ENCODE measurements at regions not wholly inside any gene's neighbourhood (a gene's known extent, or its start where the extent isn't known, plus 50 kb on each side); places are given as distances from the start of the nearest gene placed in this dataset.
"Not testable (repeated sequence)": the region's sequence is repeated elsewhere in the genome, so short reads cannot be mapped to it uniquely, and the experiment has no call there.

- DNase-seq (ENCODE audit: low read depth), result not testable (repeated sequence)
These were observed 85.9 kb upstream of the GRAMD1B start for GRCh38 chr11:123344188-123344587.

- DNase-seq (ENCODE audit: low read depth), result no peak
These were observed 90.9 kb upstream of the GRAMD1B start for GRCh38 chr11:123338997-123339752.

DNA sequence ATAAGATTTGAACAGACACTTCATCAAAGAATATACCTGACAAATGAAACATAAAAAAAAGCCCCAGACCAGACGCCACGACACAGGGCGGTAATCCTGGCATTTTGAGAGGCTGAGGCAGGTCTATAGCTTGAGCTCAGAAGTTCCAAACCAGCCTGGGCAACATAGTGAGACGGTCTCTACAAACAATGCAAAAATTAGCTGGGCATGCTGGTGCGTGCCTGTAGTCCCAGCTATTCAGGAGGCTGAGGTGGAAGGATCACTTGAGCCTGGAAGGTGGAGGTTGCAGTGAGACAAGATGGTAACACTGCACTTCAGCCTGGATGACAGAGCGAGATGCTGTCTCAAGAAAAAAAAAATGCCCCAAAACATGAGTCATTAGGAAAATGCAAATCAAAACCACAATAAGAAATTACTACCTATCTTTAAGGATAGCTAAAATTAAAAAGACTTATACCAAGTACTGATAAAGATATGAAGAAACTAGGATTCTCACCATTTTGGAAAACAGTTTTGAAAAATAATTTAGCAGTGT lies 91.7 kb upstream of the GRAMD1B start:
- DNase-seq (ENCODE audit: low read depth), result no peak

DNA sequence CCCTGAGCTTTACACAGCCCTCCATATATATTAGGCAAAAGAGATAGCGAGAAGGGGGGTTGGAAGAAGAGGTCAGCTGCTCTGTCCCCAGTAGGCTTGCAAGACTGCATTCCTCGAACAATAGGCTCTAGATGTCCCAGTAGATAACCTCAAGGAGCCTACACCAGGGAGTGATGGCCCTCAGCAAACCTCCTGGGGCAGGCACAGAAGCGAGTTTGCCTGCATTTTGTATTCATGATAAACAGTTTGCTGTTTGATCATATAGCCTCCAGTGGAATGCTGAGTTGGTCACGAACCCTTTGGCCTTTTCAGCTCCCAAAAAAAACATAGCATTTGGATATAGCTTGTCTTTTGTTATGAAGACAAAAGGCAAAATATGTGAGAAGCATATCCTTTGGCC lies 95.1 kb upstream of the GRAMD1B start:
- no peak for DNase-seq (ENCODE audit: low read depth)

GRCh38 chr11:123332577-123332976 lies 97.5 kb upstream of the GRAMD1B start:
- not testable (repeated sequence) for DNase-seq (ENCODE audit: low read depth)

DNA sequence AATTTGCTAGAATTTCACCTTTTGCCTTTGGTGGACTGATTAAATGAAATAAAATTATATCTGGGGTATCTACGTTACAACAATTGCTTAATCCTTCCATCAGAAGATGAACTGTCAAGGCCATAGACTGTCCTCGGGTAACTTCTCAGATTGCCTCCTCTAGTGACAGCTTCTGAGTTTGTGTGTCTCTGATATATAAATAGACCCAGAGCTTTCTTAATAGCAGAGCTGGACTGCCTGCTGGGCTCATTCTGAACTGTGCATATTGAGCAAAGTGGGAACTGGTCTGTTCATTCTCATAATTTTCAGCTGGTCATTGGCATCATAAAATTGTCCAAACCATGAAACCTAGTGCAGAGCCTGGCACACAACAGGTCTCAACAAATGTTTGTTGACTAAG lies 99.1 kb upstream of the GRAMD1B start:
- no peak for DNase-seq (ENCODE audit: low read depth)

DNA sequence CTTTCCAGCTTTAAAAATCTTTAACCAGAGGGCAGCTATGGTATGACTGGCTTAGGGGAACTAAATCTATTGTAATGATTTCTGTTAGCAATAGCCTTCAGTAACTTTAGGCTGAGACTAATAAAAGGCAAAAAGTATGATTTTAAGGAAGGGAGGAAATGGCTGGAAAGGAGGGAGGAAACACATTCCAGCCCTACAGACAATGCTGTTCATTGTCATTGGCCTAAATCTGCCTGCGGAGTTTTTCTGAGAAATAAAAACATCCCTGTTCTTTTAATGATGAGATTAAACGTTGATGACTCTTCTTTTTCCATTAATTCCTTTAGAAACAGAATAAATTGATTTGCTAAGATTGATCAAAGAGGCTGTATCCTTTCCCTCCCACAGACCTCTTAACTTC lies 99.6 kb upstream of the GRAMD1B start:
- DNase-seq (ENCODE audit: low read depth), result no peak

GRCh38 chr11:123330071-123330470 lies 100.0 kb upstream of the GRAMD1B start:
- no peak for DNase-seq (ENCODE audit: low read depth)

GRCh38 chr11:123328281-123328867 lies 101.7 kb upstream of the GRAMD1B start:
- DNase-seq (ENCODE audit: low read depth), result no peak

DNA sequence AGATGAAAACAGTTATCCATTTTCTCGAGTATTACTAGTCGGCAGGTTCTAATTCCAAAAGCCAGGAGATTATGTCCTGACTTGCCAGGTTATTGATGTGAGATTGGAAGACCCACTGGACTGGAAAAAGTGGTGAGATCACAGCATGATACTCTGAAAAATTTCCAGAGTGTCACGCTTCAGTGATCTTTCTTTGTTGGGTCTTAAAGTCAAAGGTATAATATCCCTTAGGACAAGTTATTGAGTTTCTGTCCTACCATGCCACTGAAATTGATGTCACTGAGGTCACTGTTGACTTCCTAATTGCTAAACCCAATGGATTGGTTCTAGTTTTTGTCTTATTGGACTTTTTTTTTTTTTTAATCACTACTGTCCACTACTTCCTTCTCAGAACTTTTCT lies 104.5 kb upstream of the GRAMD1B start:
- no peak for DNase-seq (ENCODE audit: low read depth)

DNA sequence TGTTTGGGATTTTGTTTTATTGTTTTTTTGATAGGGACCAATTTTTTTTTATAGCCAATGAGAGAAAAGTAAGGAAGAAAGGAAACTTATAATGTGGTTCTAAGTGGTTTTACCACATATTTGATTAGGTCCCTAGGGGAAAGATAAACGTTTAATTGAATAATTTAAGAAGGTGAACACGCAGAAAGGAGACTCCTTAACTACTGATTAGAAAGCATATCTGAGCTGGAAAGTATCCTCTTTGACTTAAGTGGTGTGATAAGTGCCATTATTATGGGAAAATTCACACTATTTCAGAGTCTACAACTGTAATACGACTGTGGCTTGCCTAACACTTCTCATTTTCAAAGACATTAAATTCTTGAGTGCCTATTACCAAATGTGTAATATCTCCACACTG lies 106.5 kb upstream of the GRAMD1B start:
- no peak for DNase-seq (ENCODE audit: low read depth)

- DNase-seq (ENCODE audit: low read depth), result no peak
These were observed 108.4 kb upstream of the GRAMD1B start for GRCh38 chr11:123321636-123322035.

GRCh38 chr11:123318623-123319022 lies 111.4 kb upstream of the GRAMD1B start:
- DNase-seq (ENCODE audit: low read depth), result no peak

DNA sequence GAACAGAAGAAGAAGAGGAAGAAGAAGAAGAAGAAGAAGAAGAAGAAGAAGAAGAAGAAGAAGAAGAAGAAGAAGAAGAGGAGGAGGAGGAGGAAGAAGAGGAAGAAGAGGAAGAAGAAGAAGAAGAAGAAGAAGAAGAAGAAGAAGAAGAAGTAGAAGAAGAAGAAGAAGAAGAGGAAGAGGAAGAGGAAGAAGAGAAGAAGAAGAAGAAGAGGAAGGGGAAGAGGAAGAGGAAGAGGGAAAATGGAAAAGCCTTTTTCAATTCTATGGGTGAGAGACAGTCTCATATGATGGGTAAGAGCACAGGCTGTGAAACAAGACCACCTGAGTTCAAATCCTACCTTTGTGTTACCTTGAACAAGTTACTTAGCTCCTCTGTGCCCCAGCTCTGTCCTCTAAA lies 111.9 kb upstream of the GRAMD1B start:
- not testable (repeated sequence) for DNase-seq (ENCODE audit: low read depth)

DNA sequence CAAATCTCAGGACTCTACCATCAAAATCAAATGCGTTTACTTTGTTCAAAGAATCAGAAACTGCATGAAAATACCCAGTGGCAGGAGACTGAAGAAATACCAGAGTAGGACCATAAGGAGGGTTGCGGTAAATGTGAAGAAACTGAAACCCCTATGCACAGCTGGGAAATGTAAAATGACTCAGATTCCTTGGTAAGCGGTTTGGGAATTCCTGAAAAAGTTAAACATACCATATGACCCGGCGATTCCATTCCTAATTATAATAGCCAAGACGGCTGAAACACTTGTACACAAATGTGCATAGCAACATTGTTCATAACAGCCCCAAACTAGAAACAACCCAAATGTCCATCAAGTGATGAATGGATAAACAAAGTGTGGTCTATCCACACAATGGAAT lies 114.1 kb upstream of the GRAMD1B start:
- DNase-seq (ENCODE audit: low read depth), result no peak

DNA sequence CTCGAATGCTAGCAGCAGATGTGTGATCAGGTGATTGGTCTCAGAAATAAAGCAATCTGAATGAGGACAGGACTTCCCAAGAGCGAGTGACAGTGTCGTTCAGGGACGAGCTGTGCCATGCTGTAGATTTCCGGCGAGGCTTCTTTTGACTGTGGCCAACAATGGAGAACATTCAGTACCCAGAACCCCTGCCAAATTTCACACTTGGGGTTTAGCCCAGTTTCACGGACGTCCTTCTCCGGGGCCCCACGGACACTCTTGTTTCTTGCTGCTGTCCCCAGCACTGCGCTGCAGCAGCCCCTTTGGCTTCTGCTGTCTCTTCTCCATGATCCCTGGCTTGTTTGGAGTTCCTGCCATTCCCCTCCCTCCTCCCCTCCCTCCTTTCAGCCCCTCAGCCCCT lies 115.1 kb upstream of the GRAMD1B start:
- no peak for DNase-seq (ENCODE audit: low read depth)

DNA sequence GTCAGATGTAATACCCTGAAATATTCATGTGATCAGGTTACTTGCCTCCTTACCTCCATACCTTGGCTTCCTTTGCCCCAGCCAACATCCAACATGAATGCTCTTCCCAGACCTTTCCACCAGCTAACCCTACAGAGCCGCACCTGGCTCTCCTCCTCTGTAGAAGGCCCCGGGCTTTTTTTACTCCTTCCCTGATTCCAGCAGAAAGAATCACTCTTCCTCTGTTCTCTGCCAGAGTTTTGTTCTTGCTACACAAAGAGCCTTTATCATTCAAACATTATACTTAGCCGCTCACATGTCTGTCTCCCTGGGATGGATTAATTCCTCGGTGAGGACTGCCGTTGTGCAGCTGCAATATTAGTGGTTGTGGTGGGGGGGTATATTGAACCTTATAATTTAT lies 116.8 kb upstream of the GRAMD1B start:
- DNase-seq (ENCODE audit: low read depth), result no peak

DNA sequence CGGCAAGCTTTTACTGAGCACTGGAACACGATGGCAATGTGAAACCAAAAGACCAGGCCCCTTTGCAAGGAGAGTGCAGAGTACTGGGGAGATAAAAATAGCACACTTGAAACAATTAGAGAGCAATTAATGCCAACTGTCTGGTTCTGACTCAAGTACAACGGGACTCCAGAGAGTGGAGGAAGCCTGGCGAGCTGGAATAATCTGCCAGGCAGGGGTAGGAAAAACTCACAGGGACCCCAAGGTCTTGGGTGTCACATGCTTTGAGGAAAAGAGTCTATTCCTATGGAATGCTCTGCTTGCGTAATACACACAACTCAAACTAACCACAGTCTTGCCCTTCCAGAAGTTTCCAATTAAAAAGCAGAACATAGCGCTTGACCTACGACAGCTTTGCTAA lies 113.0 kb upstream of the CLMP start:
- DNase-seq (ENCODE audit: low read depth), result peak; percentile 89

DNA sequence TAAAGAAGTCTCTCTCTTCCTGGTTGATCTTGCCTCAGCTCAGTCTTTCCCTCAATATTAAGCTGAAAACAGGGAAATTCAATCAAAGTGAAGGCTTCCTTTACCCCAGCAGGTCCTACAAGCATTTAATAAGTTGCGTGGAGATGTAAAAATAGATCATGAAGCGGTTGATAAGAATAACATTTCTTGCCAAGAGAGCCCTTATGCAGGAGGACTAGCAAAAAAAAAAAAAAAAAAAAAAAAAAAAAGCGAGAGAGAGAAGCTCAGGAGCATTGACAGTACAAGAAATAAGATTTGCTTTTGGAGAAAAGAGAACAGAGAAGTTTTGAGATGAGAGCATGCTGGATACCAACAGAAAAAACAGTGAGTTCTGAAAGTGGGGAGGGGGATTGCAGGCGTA lies 112.2 kb upstream of the CLMP start:
- DNase-seq (ENCODE audit: low read depth), result no peak

DNA sequence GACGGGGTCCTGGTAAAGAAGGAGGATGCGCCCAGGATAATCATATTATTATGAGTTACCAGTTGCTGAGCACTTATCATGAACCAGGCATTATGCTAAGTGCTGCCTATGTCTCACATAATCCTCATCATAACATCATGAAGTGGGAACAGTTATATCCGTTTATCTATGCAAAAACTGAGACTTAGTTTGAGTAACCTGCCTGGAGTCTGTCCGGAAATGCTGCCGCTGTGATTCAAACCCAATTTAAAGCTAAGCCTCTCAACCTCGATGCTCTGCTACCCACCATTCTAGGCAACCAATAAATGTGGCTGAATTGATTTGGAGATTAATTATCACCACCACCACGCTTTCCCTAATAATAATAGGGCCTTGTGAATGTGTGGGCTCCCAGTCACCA lies 111.5 kb upstream of the CLMP start:
- no peak for DNase-seq (ENCODE audit: low read depth)

GRCh38 chr11:123305601-123306375 lies 110.7 kb upstream of the CLMP start:
- DNase-seq (ENCODE audit: low read depth), result no peak

DNA sequence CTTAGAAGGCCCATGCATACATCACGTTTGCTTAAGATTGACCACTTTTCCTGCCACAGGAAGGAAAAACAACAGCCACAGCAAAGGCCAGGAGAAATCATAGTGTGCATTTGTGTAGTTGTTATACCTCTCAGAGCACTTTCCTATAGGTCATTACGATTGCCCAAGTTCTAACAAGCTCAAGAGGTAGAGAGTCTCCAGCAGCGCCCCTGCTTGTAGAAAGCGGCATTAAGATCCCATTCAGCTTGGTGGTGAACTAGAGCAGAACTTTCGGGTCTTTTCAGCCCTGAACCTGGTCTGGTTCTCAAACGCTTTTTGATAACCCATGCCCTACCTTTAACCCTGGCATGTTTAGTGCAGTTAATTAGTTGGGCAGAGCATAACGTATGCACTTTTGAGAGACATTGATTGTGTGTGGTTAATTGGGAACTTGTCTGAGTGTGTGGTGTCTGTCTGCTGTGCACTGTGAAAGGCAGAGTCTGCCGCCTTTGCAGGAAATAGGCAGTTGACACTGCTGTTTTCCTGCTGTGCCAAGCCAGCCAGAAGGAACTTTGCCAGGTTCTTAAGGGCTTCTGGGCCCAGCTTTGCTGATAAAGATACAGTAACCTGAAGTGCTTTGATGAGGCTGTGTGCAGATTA lies 109.9 kb upstream of the CLMP start:
- DNase-seq (ENCODE audit: low read depth), result no peak

DNA sequence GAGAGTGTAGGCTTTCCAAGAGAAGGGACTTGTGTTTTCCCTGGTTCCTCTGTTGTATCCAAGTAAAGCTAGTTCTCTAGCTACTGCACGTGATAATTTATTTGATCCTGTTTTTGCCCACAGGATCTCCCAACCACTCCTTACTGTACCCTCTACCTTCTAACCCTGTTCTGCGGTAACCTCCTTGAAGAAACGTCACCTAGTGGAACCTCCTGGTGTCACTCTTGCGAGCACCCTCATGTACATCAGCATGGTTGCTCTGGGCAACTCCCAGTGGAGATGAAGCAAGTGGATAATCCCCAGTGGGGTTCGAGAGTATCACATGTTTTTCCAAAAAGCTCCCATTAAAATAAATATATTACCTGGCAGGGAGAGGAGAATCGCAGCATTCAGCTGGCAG lies 108.9 kb upstream of the CLMP start:
- DNase-seq (ENCODE audit: low read depth), result no peak

Data from fibroblast of gingiva (primary cell).